HG03469 (cell line): ENCODE measurements at regions not wholly inside any gene's neighbourhood (a gene's known extent, or its start where the extent isn't known, plus 50 kb on each side); places are given as distances from the start of the nearest gene placed in this dataset.

Source experiments
- ATAC-seq: cut with Tn5 transposase; IDR thresholded peaks from one replicate; pipeline ENCODE4 v1.9.1; 2021; ENCODE audit warnings: mild to moderate bottlenecking, moderate library complexity, moderate number of reproducible peaks; ENCODE audit not compliant: unreplicated experiment

DNA sequence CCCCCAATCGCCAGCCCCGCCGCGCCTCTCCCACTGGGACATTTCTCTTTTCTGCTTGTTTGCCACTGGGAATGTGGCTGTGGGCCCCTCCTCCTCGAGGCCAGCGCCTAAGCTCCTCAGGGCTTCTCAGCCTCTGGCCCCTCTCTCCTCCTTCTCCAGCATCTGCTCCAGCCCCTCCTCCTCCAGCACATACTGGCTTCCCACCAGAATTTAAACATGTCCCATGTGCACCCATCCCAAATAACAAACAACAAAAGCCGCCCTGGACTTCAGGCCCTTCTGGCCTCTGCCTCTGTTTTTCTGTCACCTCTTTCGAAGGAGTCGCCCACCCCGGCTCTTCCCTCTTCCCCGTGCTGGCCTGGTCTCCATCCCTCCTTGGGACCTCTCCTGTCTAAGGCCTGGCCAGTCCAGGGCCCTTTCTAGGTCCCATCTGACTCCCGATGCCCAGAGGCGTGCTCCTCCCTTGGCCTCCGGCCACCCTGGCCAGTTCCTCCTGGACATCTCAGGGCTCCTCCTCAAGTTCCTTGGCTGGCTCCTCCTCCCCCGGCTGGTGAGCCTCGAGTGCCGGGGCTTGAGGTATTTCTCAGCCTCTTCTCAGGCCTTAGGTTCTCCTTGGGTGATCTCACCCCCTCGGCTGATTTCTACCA is 94.6 kb upstream of the SLC6A6 start:
- ATAC-seq, result no peak

DNA sequence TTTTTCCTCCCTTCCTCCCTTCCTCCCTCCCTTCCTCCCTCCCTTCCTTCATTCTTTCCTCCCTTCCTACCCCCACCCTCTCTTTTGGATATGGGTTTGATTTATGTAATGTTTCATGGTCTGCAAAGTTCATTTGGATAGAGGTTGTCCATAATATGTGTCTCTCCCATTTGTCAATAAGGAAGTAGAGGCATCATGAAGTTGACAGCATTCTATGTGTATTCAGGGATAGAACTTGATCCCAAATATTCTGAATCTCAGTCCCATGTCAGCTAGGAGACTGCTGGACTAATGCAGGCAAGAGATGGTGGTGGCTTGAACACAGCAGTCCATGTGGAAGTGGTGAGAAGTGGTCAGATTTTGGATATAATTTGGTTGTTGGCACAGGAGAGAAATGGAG is 90.7 kb upstream of the SLC6A6 start:
- ATAC-seq, result no peak

GRCh38 chr3:14312375-14312774 is 90.0 kb upstream of the SLC6A6 start:
- ATAC-seq, result no peak

DNA sequence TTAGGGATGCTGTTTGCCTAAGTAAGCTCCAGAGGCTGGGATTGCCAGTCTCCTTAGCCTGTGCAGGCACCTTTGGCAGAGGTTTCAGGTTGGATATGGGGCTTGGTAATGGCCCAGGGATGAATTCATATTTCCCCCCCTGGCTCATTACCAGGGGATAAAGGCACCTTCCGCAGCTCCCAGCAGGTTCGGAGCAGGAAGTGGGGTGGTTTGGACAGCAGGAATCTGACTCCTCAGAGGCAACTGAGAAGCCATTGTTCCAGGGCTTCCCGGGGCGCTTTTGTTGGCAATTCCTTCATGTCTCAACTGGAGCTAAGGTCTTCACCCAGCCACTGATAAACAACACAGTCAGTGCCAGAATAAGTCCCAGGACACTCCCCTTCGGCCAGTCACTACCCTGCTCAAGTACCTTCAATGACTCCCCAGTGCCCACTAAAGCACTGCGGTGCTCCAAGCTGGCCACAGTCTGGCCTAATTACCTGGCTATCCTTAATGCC is 85.3 kb upstream of the SLC6A6 start:
- ATAC-seq, result no peak

- no peak for ATAC-seq
Observed at GRCh38 chr3:14318646-14319045, 83.8 kb upstream of the SLC6A6 start.

DNA sequence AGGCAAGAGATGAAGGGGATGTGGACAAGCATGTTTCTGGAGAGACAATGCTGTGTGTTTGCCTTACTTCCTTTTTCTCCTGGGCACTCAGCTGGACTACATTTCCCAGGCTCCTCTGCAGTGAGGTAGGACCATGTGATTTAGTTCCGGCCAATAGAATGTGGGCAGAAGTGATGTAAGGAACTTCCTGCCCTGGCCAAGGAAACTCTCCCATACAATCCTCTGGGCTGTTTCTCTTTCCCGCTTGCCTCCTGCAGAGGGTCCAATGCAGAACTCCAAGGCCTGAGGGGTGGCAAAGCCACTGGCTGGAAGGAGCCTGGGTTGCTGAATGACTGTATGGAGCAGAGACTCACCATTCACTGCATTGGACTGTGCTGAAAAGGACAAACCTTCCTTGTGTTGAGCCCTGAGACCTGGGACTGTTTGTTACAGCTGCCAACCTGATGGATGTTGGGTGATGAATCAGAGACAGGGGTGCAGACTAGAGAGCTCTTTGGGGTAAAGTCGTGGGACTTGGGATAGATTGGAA is 82.7 kb upstream of the SLC6A6 start:
- peak; percentile 87 for ATAC-seq

DNA sequence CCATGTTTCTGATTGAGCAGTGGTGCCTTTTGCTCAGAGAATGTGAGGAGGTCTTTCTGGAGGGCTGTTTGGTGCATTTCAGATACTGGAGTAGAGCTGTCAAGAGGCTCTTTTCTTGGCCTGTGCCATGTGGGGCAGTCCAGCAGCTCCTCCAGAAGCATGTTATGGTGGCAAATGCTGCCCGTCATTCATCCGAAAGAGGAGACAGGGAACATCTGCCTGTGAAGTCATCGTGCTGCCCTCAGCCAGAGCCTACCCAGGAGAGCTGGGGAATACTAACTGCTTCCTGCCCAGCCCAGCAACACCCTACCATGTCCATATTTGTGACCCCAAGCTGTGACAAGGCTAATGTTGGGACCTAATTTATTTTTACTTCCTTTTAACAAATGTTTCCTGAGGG is 82.2 kb upstream of the SLC6A6 start:
- ATAC-seq, result no peak

DNA sequence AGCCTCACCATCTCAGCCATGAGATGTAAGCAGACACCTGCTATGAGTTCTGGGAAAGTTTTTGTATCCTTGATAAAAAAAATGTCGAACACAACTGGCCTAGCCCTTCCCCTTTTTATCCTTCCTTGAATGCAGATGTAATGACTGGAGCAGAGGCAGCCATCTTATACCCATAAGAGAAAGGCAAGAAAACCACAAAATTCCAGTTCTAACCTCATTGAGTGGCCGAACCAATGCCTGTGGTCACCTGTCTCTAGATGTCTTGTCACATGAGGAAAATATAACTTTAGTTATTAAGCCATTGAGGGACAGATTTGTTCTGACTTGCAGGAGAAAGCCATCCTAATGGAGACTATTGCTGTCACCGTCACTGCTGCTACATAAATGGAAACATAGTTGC is 80.4 kb upstream of the SLC6A6 start:
- no peak for ATAC-seq

DNA sequence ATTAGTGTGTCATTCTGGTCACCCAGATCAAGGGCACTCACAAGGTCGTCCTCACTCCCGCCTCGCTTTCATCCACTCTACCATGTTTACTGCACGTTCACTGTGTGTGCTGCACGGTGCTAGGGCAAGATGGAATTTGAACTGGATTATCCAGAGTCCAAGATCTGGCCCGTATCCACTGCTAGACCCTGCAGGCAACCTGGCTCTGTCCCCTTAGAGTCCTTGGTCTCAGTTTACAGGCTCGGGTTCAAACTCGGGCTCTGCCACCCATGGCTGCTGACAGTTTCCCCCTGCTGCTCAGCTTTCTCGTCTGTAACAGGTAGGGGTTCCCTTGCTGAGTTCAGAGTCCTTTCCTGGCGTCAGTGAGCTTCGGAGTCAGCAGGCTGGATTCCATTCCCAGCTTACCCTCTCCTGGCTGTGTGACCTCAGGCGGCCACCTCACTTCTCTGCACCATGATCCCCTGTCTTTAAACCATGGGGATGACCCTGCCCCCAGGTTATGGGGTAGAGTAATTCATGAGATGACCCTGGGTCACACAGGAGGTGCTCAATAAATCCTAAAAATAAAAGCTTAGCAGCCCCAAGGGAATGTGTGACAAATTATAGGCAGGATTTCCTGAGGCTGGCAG is 79.6 kb upstream of the SLC6A6 start:
- ATAC-seq, result no peak

DNA sequence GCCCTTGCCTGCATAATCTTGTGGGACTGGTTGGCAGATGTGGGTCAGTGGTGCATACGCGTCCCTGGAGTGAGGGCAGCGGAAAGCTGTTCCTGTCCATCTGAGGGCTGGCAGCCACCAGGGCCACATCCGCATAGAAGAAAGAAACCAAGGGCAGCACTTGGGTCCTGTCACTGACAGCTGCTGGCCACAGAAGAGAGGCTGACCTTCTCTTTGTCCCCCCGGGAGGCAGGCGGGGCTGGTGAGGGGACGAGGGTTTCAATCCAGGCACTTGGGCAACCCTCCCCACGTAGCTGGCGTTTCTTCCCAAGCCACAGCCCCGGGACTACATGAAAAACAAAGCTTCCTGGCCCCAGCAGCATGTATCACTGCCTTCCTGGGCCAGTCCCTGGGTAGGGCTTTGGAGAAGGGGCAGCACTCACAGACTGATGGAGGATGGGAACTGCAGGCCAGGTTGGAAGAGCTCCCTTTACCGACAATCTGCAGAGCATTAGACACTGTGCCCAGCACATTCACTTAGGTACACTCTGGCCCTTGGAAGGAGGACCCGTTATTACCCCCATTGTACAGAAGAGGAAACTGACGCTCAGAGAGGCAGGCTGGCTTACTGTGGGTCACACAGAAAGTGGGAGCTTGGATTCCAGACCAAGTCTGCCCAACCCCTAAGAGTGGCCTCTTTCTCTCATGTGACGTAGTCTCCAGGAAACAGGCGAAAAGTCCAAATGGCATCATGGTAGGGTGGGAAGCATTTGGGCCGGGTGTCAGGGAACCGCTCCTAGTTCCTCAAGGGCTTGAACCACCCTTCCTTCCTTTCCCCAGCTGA is 78.8 kb upstream of the SLC6A6 start:
- ATAC-seq, result no peak

DNA sequence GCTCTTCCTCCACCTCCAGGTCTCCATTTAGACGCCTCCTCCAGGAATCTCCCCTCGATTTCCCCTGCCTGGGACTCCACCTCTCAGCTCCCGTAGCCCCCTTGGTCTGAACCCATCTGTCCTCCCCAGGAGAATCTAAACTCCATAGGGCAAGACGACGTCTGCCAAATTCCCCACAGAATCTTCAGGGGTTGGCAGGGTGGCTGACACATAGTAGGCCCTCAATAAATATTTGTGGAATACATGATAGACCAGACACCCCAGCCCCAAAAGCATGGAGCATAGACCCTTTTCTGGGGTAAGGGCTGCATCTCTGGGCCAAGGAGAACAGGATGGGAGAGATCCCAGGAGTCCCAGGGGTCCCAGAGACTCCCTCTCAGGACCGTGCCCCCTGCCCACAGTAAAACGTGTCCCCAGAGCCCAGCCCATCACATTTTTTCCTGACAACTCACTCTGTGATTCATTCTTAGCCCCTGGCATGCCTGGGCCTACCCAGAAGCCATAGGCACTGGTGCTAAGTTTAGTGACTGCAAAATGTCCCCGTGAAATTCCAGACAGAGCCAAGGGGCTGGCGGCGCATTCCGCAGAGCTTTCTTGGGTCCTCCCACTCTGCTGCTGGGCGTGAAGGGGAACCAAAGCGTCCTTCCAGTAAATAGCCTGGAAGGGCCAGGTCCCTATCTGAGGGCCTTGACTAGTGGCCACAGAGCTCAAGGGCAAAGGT is 78.0 kb upstream of the SLC6A6 start:
- no peak for ATAC-seq

GRCh38 chr3:14328422-14328821 is 74.0 kb upstream of the SLC6A6 start:
- no peak for ATAC-seq

DNA sequence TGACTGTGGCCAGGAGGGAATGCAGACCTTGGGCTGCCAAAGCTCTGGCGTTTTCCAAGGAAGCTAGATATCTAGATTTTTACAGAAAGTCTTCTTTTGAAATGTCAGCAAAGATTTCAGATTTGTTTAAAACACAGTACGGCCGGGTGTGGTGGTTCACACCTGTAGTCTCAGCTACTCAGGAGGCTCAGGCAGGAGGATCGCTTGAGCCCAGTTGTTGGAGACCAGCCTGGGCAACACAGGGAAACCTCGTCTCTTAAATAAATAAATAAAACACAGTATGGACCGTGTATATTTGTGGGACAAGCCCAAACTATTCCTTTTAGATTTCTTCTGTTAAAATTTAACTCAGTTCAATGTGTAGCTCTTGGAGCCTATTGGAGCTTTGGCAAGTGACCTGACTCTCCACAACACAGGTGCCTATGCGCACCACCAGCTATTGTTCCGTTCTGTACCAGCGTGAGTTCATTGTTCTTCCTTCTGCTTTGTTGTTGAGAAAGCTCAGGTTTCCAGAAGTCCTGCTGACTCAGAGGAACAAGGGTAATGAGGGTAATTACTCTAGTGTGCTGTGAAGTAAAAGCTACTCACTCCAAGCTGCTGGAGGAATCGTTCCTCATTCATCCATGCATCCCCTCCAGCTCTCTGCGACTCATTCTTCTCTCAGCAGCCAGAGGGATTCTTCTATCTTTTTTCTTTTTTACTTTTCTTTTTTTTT is 73.1 kb upstream of the SLC6A6 start:
- no peak for ATAC-seq

- no peak for ATAC-seq
Observed at GRCh38 chr3:14329842-14330241, 72.6 kb upstream of the SLC6A6 start.

GRCh38 chr3:14330508-14330907 is 71.9 kb upstream of the SLC6A6 start:
- no peak for ATAC-seq

DNA sequence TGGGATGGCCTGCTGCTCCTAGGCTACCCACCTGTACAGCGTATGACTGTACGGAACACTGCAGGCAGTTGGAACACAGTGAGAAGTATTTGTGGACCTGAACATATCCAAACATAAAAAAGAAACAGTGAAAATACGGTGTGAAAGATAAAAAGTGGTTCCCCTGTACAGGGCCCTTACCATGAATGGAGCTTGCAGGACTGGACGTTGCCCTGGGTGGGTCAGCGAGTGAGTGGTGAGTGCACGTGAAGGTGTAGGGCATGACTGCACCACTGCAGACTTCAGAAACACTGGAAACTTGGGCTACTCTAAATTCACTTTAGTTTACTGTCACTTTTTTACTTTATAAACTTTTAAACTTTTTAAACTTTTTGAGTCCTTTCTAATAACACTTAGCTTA is 71.2 kb upstream of the SLC6A6 start:
- no peak for ATAC-seq

- no peak for ATAC-seq
Observed at GRCh38 chr3:14332392-14332791, 70.0 kb upstream of the SLC6A6 start.

GRCh38 chr3:14333215-14333614 is 69.2 kb upstream of the SLC6A6 start:
- ATAC-seq, result no peak

- ATAC-seq, result no peak
Observed at GRCh38 chr3:14333621-14334020, 68.8 kb upstream of the SLC6A6 start.

- no peak for ATAC-seq
Observed at GRCh38 chr3:14334136-14334535, 68.3 kb upstream of the SLC6A6 start.
